HEK293 (cell line): ENCODE measurements at regions not wholly inside any gene's neighbourhood (a gene's known extent, or its start where the extent isn't known, plus 50 kb on each side); places are given as distances from the start of the nearest gene placed in this dataset.

Experiments
- CTCF ChIA-PET: fragments of 350-600 bp; formaldehyde crosslinking; extraction: SDS; loops from one replicate; lab custom pipeline; 2021; ENCODE audit warnings: antibody characterized with exemption; lab: Yijun Ruan, JAX
- POLR2A ChIA-PET: fragments of 300-600 bp; formaldehyde crosslinking; extraction: SDS; loops from one replicate; lab custom pipeline; 2020; ENCODE audit warnings: antibody characterized with exemption, inconsistent platforms; lab: Yijun Ruan, JAX
- H3K27ac ChIP-seq: fragments of 200-500 bp; sonication (Bioruptor generic); 2 replicates; pipeline ENCODE4 v1.5.1; 2014; ENCODE audit warnings: low read depth, low read length, control low read depth, inconsistent platforms; ENCODE audit errors: extremely low read depth
- H3K36me3 ChIP-seq, 2 experiments: fragments of 200-500 bp in 1 of 2; sonication (Bioruptor generic) in 1 of 2; 1 replicate in 1 of 2; 2 replicates in 1 of 2; pipeline ENCODE4 v1.5.1; 2014 to 2017; ENCODE audit warnings: inconsistent platforms in 2 of 2, low read length in 2 of 2; ENCODE audit not compliant: control insufficient read depth in 2 of 2, insufficient read depth in 1 of 2
- H3K4me1 ChIP-seq: fragments of 200-500 bp; sonication (Bioruptor generic); 2 replicates; pipeline ENCODE4 v1.5.1; 2014; ENCODE audit warnings: mild to moderate bottlenecking, low read length, inconsistent platforms; ENCODE audit not compliant: control insufficient read depth, insufficient read depth
- H3K4me3 ChIP-seq: 2 replicates; pipeline ENCODE4 v1.5.1; 2011; ENCODE audit warnings: low read depth, mild to moderate bottlenecking, control low read depth, low read length, moderate library complexity
- H3K9me3 ChIP-seq: fragments of 200-500 bp; sonication (Bioruptor generic); 2 replicates; pipeline ENCODE4 v1.5.1; 2014; ENCODE audit warnings: low read depth, low read length, inconsistent platforms; ENCODE audit not compliant: control insufficient read depth, insufficient read depth
- IKZF3 ChIP-seq: fragments of 450-650 bp; IDR thresholded peaks from 2 replicates; pipeline ENCODE4 v1.5.0; 2018; ENCODE audit warnings: missing biosample characterization, mild to moderate bottlenecking, missing genetic modification characterization, moderate library complexity
- KLF8 ChIP-seq: fragments of 450-650 bp; formaldehyde crosslinking; IDR thresholded peaks from 2 replicates; pipeline ENCODE4 v1.5.1; 2016; ENCODE audit warnings: missing biosample characterization, missing genetic modification characterization
- OVOL3 ChIP-seq: fragments of 450-650 bp; formaldehyde crosslinking; IDR thresholded peaks from 2 replicates; pipeline ENCODE4 v1.5.1; 2016; ENCODE audit warnings: missing biosample characterization, missing genetic modification characterization
- RBAK ChIP-seq: fragments of 450-650 bp; formaldehyde crosslinking; IDR thresholded peaks from 2 replicates; pipeline ENCODE4 v1.5.1; 2016; ENCODE audit warnings: missing biosample characterization, missing genetic modification characterization
- SETDB1 ChIP-seq: IDR thresholded peaks from one replicate; pipeline ENCODE4 v1.6.1; 2017; ENCODE audit warnings: mild to moderate bottlenecking, low read length, moderate library complexity, mixed read lengths; ENCODE audit not compliant: insufficient read length
- SP3 ChIP-seq: fragments of 450-650 bp; formaldehyde crosslinking; IDR thresholded peaks from 2 replicates; pipeline ENCODE4 v1.5.1; 2016; ENCODE audit warnings: missing biosample characterization, missing genetic modification characterization
- ZNF174 ChIP-seq: fragments of 450-650 bp; formaldehyde crosslinking; IDR thresholded peaks from 2 replicates; pipeline ENCODE4 v1.5.0; 2017; ENCODE audit warnings: missing biosample characterization, mild to moderate bottlenecking, missing genetic modification characterization
- ZNF426 ChIP-seq: fragments of 450-650 bp; formaldehyde crosslinking; IDR thresholded peaks from 2 replicates; pipeline ENCODE4 v1.5.1; 2017; ENCODE audit warnings: missing biosample characterization, missing genetic modification characterization, mild to moderate bottlenecking, inconsistent platforms, moderate library complexity
- ZNF514 ChIP-seq: fragments of 450-650 bp; formaldehyde crosslinking; IDR thresholded peaks from 2 replicates; pipeline ENCODE4 v1.5.1; 2016; ENCODE audit warnings: missing biosample characterization, missing genetic modification characterization
- ZNF560 ChIP-seq: fragments of 450-650 bp; formaldehyde crosslinking; IDR thresholded peaks from 2 replicates; pipeline ENCODE4 v1.5.1; 2017; ENCODE audit warnings: missing biosample characterization, missing genetic modification characterization, borderline replicate concordance
- ZNF660 ChIP-seq: fragments of 450-650 bp; IDR thresholded peaks from 2 replicates; pipeline ENCODE4 v1.5.1; 2018; ENCODE audit warnings: missing biosample characterization, mild to moderate bottlenecking, missing genetic modification characterization
- ZNF768 ChIP-seq: fragments of 450-650 bp; formaldehyde crosslinking; IDR thresholded peaks from 2 replicates; pipeline ENCODE4 v1.5.1; 2018; ENCODE audit warnings: missing biosample characterization, mild to moderate bottlenecking, missing genetic modification characterization
- ZNF830 ChIP-seq: fragments of 450-650 bp; IDR thresholded peaks from 2 replicates; pipeline ENCODE4 v1.5.0; 2018; ENCODE audit warnings: missing biosample characterization, missing genetic modification characterization, low read depth, mild to moderate bottlenecking, moderate library complexity
- ZNF843 ChIP-seq: fragments of 450-650 bp; formaldehyde crosslinking; IDR thresholded peaks from 2 replicates; pipeline ENCODE4 v1.5.1; 2016; ENCODE audit warnings: missing biosample characterization, missing genetic modification characterization
- TF ChIP-seq, protein P1 (sequence below): fragments of 450-650 bp; formaldehyde crosslinking; IDR thresholded peaks from 2 replicates; pipeline ENCODE4 v1.5.1; 2016; ENCODE audit warnings: missing biosample characterization, missing genetic modification characterization
- TF ChIP-seq, protein P2 (sequence below): fragments of 450-650 bp; formaldehyde crosslinking; IDR thresholded peaks from 2 replicates; pipeline ENCODE4 v1.5.1; 2016; ENCODE audit warnings: missing biosample characterization, missing genetic modification characterization
- TF ChIP-seq, protein P3 (sequence below): fragments of 450-650 bp; formaldehyde crosslinking; IDR thresholded peaks from 2 replicates; pipeline ENCODE4 v1.5.1; 2017; ENCODE audit warnings: missing biosample characterization, missing genetic modification characterization
- TF ChIP-seq, protein P4 (sequence below): fragments of 450-650 bp; formaldehyde crosslinking; IDR thresholded peaks from 2 replicates; pipeline ENCODE4 v1.5.1; 2016; ENCODE audit warnings: missing biosample characterization, missing genetic modification characterization, borderline replicate concordance
- TF ChIP-seq, protein P5 (sequence below): fragments of 450-650 bp; IDR thresholded peaks from 2 replicates; pipeline ENCODE4 v1.5.1; 2018; ENCODE audit warnings: missing biosample characterization, mild to moderate bottlenecking, missing genetic modification characterization
- TF ChIP-seq, protein P6 (sequence below): fragments of 450-650 bp; formaldehyde crosslinking; IDR thresholded peaks from 2 replicates; pipeline ENCODE4 v1.5.1; 2016; ENCODE audit warnings: missing biosample characterization, missing genetic modification characterization

DNA sequence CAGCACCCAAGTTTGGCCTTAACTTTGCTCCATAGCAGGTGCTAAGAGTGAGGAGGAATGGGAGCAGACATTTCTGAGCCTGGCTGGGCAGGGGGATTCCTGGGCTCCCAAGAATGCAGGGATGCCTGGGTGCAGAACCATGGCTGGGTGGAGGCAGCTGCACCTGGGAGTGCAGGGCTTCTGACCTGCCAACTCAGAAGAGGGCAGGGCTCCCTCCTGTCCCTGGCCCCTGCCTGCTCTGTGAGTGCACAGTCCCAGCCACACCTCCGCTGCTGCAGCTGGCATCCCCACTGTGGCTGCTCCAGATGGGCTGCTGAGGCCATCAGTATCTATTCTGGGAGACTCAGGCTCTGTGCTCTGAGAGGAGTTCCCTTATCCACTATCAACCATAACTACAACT lies 747.4 kb upstream of the VSTM2A start:
- H3K9me3 ChIP-seq: no peaks in the 10 kb centered on the region
- TF ChIP-seq KLF8 (tag by site-specific recombination) (no peak), ZNF514 (tag by site-specific recombination) (no peak), IKZF3 (no peak), ZNF426 (tag by site-specific recombination) (no peak), RBAK (tag by site-specific recombination) (no peak), ZNF768 (no peak), OVOL3 (tag by site-specific recombination) (no peak), ZNF830 (tag by site-specific recombination) (no peak), ZNF843 (no peak), SP3 (tag by site-specific recombination) (no peak), ZNF560 (no peak)
- TF ChIP-seq, protein P1, sequence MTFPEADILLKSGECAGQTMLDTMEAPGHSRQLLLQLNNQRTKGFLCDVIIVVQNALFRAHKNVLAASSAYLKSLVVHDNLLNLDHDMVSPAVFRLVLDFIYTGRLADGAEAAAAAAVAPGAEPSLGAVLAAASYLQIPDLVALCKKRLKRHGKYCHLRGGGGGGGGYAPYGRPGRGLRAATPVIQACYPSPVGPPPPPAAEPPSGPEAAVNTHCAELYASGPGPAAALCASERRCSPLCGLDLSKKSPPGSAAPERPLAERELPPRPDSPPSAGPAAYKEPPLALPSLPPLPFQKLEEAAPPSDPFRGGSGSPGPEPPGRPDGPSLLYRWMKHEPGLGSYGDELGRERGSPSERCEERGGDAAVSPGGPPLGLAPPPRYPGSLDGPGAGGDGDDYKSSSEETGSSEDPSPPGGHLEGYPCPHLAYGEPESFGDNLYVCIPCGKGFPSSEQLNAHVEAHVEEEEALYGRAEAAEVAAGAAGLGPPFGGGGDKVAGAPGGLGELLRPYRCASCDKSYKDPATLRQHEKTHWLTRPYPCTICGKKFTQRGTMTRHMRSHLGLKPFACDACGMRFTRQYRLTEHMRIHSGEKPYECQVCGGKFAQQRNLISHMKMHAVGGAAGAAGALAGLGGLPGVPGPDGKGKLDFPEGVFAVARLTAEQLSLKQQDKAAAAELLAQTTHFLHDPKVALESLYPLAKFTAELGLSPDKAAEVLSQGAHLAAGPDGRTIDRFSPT (tag by site-specific recombination): no peak
- TF ChIP-seq, protein P2, sequence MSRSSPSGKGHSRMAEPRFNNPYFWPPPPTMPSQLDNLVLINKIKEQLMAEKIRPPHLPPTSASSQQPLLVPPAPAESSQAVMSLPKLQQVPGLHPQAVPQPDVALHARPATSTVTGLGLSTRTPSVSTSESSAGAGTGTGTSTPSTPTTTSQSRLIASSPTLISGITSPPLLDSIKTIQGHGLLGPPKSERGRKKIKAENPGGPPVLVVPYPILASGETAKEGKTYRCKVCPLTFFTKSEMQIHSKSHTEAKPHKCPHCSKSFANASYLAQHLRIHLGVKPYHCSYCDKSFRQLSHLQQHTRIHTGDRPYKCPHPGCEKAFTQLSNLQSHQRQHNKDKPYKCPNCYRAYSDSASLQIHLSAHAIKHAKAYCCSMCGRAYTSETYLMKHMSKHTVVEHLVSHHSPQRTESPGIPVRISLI (tag by site-specific recombination): no peak
- TF ChIP-seq, protein P3, sequence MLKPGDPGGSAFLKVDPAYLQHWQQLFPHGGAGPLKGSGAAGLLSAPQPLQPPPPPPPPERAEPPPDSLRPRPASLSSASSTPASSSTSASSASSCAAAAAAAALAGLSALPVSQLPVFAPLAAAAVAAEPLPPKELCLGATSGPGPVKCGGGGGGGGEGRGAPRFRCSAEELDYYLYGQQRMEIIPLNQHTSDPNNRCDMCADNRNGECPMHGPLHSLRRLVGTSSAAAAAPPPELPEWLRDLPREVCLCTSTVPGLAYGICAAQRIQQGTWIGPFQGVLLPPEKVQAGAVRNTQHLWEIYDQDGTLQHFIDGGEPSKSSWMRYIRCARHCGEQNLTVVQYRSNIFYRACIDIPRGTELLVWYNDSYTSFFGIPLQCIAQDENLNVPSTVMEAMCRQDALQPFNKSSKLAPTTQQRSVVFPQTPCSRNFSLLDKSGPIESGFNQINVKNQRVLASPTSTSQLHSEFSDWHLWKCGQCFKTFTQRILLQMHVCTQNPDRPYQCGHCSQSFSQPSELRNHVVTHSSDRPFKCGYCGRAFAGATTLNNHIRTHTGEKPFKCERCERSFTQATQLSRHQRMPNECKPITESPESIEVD (tag by site-specific recombination): no peak
- H3K4me3 ChIP-seq: no peak overlapping the region
- no peaks in the 10 kb centered on the region for H3K4me1 ChIP-seq
- ChIA-PET CTCF (no interaction called here), POLR2A (no interaction called here)
- no peaks in the 10 kb centered on the region for H3K36me3 ChIP-seq
- H3K27ac ChIP-seq: no peak overlapping the region

DNA sequence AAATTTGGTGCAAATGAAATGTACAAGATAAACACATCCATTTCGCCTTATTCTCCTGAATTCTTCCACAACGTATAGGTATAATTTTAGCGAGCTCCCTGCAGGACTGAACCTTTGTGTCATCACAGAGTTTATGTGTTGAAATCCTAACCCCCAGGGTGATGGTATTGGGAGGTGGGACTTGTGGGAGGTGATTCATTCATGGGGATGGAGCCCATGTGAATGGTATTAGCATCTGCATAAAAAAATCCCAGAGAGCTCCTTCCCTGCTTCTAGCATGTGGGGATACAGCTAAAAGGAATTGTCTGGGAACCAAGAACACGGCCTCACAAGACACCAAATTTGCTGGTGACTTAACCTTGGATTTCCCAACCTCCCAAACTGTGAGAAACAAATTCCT lies 741.4 kb upstream of the VSTM2A start:
- no peak overlapping the region for H3K27ac ChIP-seq
- no peaks in the 10 kb centered on the region for H3K36me3 ChIP-seq
- no peaks in the 10 kb centered on the region for H3K9me3 ChIP-seq
- no peak overlapping the region for H3K4me3 ChIP-seq
- CTCF ChIA-PET: no interaction called here
- H3K4me1 ChIP-seq: no peaks in the 10 kb centered on the region
- POLR2A ChIA-PET: no interaction called here
- TF ChIP-seq ZNF660 (tag by site-specific recombination) (no peak), ZNF174 (no peak), ZNF514 (tag by site-specific recombination) (no peak), SETDB1 (no peak)
- TF ChIP-seq, protein P4, sequence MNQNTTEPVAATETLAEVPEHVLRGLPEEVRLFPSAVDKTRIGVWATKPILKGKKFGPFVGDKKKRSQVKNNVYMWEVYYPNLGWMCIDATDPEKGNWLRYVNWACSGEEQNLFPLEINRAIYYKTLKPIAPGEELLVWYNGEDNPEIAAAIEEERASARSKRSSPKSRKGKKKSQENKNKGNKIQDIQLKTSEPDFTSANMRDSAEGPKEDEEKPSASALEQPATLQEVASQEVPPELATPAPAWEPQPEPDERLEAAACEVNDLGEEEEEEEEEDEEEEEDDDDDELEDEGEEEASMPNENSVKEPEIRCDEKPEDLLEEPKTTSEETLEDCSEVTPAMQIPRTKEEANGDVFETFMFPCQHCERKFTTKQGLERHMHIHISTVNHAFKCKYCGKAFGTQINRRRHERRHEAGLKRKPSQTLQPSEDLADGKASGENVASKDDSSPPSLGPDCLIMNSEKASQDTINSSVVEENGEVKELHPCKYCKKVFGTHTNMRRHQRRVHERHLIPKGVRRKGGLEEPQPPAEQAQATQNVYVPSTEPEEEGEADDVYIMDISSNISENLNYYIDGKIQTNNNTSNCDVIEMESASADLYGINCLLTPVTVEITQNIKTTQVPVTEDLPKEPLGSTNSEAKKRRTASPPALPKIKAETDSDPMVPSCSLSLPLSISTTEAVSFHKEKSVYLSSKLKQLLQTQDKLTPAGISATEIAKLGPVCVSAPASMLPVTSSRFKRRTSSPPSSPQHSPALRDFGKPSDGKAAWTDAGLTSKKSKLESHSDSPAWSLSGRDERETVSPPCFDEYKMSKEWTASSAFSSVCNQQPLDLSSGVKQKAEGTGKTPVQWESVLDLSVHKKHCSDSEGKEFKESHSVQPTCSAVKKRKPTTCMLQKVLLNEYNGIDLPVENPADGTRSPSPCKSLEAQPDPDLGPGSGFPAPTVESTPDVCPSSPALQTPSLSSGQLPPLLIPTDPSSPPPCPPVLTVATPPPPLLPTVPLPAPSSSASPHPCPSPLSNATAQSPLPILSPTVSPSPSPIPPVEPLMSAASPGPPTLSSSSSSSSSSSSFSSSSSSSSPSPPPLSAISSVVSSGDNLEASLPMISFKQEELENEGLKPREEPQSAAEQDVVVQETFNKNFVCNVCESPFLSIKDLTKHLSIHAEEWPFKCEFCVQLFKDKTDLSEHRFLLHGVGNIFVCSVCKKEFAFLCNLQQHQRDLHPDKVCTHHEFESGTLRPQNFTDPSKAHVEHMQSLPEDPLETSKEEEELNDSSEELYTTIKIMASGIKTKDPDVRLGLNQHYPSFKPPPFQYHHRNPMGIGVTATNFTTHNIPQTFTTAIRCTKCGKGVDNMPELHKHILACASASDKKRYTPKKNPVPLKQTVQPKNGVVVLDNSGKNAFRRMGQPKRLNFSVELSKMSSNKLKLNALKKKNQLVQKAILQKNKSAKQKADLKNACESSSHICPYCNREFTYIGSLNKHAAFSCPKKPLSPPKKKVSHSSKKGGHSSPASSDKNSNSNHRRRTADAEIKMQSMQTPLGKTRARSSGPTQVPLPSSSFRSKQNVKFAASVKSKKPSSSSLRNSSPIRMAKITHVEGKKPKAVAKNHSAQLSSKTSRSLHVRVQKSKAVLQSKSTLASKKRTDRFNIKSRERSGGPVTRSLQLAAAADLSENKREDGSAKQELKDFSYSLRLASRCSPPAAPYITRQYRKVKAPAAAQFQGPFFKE: no peak
- TF ChIP-seq, protein P5, sequence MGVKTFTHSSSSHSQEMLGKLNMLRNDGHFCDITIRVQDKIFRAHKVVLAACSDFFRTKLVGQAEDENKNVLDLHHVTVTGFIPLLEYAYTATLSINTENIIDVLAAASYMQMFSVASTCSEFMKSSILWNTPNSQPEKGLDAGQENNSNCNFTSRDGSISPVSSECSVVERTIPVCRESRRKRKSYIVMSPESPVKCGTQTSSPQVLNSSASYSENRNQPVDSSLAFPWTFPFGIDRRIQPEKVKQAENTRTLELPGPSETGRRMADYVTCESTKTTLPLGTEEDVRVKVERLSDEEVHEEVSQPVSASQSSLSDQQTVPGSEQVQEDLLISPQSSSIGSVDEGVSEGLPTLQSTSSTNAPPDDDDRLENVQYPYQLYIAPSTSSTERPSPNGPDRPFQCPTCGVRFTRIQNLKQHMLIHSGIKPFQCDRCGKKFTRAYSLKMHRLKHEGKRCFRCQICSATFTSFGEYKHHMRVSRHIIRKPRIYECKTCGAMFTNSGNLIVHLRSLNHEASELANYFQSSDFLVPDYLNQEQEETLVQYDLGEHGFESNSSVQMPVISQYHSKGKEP: no peak
- TF ChIP-seq, protein P6, sequence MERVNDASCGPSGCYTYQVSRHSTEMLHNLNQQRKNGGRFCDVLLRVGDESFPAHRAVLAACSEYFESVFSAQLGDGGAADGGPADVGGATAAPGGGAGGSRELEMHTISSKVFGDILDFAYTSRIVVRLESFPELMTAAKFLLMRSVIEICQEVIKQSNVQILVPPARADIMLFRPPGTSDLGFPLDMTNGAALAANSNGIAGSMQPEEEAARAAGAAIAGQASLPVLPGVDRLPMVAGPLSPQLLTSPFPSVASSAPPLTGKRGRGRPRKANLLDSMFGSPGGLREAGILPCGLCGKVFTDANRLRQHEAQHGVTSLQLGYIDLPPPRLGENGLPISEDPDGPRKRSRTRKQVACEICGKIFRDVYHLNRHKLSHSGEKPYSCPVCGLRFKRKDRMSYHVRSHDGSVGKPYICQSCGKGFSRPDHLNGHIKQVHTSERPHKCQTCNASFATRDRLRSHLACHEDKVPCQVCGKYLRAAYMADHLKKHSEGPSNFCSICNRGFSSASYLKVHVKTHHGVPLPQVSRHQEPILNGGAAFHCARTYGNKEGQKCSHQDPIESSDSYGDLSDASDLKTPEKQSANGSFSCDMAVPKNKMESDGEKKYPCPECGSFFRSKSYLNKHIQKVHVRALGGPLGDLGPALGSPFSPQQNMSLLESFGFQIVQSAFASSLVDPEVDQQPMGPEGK (tag by site-specific recombination): no peak
- TF ChIP-seq, protein P2 (tag by site-specific recombination): no peak
